ENCODE measurements at regions not wholly inside any gene's neighbourhood (a gene's known extent, or its start where the extent isn't known, plus 50 kb on each side); places are given as distances from the start of the nearest gene placed in this dataset.

- no peak for DNase-seq (ENCODE audit: low read depth)
These were observed 75.0 kb upstream of the MAP1LC3B2 start for GRCh38 chr12:116483959-116484750.

GRCh38 chr12:116484807-116485206 is 74.4 kb upstream of the MAP1LC3B2 start:
- DNase-seq (ENCODE audit: low read depth), result no peak

- no peak for DNase-seq (ENCODE audit: low read depth)
These were observed 70.1 kb upstream of the MAP1LC3B2 start for GRCh38 chr12:116489116-116489515.

GRCh38 chr12:116490471-116490870 is 68.7 kb upstream of the MAP1LC3B2 start:
- no peak for DNase-seq (ENCODE audit: low read depth)

- no peak for DNase-seq (ENCODE audit: low read depth)
These were observed 66.4 kb upstream of the MAP1LC3B2 start for GRCh38 chr12:116492703-116493324.

GRCh38 chr12:116495260-116495659 is 63.9 kb upstream of the MAP1LC3B2 start:
- DNase-seq (ENCODE audit: low read depth), result no peak

- no peak for DNase-seq (ENCODE audit: low read depth)
These were observed 62.1 kb upstream of the MAP1LC3B2 start for GRCh38 chr12:116497051-116497591.

- no peak for DNase-seq (ENCODE audit: low read depth)
These were observed 60.7 kb upstream of the MAP1LC3B2 start for GRCh38 chr12:116498471-116498870.

GRCh38 chr12:116502141-116502725 is 56.9 kb upstream of the MAP1LC3B2 start:
- no peak for DNase-seq (ENCODE audit: low read depth)

- no peak for DNase-seq (ENCODE audit: low read depth)
These were observed 56.1 kb upstream of the MAP1LC3B2 start for GRCh38 chr12:116502989-116503496.

- DNase-seq (ENCODE audit: low read depth), result no peak
These were observed 54.7 kb upstream of the MAP1LC3B2 start for GRCh38 chr12:116504438-116504837.

GRCh38 chr12:116506697-116507064 is 52.5 kb upstream of the MAP1LC3B2 start:
- no peak for DNase-seq (ENCODE audit: low read depth)

GRCh38 chr12:116508145-116509121 is 50.7 kb upstream of the MAP1LC3B2 start:
- no peak for DNase-seq (ENCODE audit: low read depth)

Measured in stimulated activated CD8-positive, alpha-beta memory T cell treated with anti-CD3 and anti-CD28 coated beads, Interleukin-15, amount 100 ng/mL, for 24 hours (primary cell).